ENCODE measurements at regions not wholly inside any gene's neighbourhood (a gene's known extent, or its start where the extent isn't known, plus 50 kb on each side); places are given as distances from the start of the nearest gene placed in this dataset.

DNA sequence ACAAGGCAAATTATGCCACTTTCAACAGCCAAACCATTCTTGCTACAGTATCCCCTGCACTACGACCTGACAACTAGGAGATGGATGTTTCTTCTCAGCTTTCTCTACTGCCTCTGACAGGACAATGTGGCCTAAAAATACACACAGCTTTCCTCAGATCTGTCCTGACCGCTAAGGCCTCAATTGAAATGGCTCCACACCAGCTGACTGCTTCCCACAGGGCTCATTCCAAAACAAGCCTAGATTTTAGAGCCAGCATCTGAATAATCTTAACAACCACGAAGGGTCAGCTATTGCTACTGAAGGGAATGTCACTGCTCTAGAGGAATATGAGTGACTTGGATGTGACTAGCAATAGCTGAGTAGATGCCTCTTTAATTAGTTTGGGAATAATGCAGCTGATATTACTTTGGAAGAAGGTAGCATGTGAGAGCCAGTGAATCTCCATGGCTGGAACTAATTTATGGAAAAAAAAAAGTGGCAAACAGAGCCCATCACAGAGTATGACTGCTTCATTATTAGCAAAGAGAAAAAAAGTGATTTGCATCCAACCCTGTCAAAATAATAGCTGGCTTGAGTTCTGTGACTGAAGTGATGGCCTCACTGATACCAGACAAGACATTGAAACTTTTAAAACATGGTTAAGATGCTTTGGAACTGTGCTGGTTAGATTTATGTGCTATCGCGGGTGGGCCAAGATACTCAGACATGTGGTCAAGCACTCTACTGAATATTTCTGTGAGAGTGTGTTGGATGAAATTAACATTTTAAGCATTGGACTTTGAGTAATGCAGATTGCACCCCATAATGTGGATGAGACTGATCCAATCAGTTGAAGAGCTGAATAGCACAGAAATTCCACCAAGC lies 450.2 kb downstream of the NR2F1-AS1 start:
- Histone ChIP-seq H3K9me3 (ENCODE audit: low read length) (no peaks in the 10 kb centered on the region), H3K4me2 (ENCODE audit: low read length) (no peak overlapping the region), H3F3A (ENCODE audit: insufficient read depth, low read length, poor library complexity, severe bottlenecking) (no peaks in the 10 kb centered on the region), H4K20me1 (ENCODE audit: insufficient read depth) (no peaks in the 10 kb centered on the region), H3K36me3 (ENCODE audit: insufficient read depth, low read length) (no peaks in the 10 kb centered on the region), H2AFZ (ENCODE audit: low read depth, low read length) (no peak overlapping the region), H3K27ac (ENCODE audit: low read length) (no peak overlapping the region), H3K9me2 (ENCODE audit: insufficient read depth, low read length) (no peaks in the 10 kb centered on the region), H3K79me2 (replicated peaks; ENCODE audit: insufficient read depth, low read length) (no peaks in the 10 kb centered on the region), H3K27me3 (ENCODE audit: insufficient read depth, low read depth, low read length) (no peaks in the 10 kb centered on the region), H3K9ac (ENCODE audit: low read length) (no peak overlapping the region), H3K4me3 (ENCODE audit: low read length) (no peak overlapping the region)
- TF ChIP-seq, protein P1, sequence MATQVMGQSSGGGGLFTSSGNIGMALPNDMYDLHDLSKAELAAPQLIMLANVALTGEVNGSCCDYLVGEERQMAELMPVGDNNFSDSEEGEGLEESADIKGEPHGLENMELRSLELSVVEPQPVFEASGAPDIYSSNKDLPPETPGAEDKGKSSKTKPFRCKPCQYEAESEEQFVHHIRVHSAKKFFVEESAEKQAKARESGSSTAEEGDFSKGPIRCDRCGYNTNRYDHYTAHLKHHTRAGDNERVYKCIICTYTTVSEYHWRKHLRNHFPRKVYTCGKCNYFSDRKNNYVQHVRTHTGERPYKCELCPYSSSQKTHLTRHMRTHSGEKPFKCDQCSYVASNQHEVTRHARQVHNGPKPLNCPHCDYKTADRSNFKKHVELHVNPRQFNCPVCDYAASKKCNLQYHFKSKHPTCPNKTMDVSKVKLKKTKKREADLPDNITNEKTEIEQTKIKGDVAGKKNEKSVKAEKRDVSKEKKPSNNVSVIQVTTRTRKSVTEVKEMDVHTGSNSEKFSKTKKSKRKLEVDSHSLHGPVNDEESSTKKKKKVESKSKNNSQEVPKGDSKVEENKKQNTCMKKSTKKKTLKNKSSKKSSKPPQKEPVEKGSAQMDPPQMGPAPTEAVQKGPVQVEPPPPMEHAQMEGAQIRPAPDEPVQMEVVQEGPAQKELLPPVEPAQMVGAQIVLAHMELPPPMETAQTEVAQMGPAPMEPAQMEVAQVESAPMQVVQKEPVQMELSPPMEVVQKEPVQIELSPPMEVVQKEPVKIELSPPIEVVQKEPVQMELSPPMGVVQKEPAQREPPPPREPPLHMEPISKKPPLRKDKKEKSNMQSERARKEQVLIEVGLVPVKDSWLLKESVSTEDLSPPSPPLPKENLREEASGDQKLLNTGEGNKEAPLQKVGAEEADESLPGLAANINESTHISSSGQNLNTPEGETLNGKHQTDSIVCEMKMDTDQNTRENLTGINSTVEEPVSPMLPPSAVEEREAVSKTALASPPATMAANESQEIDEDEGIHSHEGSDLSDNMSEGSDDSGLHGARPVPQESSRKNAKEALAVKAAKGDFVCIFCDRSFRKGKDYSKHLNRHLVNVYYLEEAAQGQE (IDR thresholded peaks at IDR 0.05; ENCODE audit: borderline replicate concordance) = no peak
- no peak for TF ChIP-seq MXI1 (conservative IDR thresholded peaks at IDR 0.05; ENCODE audit: poor library complexity, severe bottlenecking)
- no peak for TF ChIP-seq POLR2AphosphoS5 (IDR thresholded peaks at IDR 0.05)
- TF ChIP-seq, protein P2, sequence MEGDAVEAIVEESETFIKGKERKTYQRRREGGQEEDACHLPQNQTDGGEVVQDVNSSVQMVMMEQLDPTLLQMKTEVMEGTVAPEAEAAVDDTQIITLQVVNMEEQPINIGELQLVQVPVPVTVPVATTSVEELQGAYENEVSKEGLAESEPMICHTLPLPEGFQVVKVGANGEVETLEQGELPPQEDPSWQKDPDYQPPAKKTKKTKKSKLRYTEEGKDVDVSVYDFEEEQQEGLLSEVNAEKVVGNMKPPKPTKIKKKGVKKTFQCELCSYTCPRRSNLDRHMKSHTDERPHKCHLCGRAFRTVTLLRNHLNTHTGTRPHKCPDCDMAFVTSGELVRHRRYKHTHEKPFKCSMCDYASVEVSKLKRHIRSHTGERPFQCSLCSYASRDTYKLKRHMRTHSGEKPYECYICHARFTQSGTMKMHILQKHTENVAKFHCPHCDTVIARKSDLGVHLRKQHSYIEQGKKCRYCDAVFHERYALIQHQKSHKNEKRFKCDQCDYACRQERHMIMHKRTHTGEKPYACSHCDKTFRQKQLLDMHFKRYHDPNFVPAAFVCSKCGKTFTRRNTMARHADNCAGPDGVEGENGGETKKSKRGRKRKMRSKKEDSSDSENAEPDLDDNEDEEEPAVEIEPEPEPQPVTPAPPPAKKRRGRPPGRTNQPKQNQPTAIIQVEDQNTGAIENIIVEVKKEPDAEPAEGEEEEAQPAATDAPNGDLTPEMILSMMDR (IDR thresholded peaks at IDR 0.05; ENCODE audit: poor library complexity, severe bottlenecking) = no peak
- TF ChIP-seq RAD21 (conservative IDR thresholded peaks at IDR 0.05) = no peak
- TF ChIP-seq EP300 (conservative IDR thresholded peaks at IDR 0.05; ENCODE audit: poor library complexity, severe bottlenecking) = no peak
- TF ChIP-seq SMC3 (conservative IDR thresholded peaks at IDR 0.05; ENCODE audit: poor library complexity) = no peak

DNA sequence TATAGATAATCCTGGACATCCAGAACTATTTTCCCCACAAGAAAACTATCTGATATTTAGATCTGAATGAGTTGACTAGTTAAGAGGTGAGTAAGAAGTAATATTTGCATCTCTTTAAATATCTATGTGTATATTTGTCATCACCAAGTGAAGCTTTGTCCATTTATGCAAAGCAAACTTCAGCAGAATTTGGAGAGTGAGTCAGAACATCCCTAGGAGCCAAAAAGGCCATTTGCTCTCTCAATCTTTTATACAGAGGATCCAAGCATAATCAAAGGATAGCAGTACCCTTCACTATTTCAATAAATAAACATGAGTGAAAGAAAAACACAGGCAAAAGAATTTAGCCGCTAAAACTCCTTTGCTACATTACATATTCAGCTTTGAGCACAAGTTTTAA lies 454.4 kb downstream of the NR2F1-AS1 start:
- H3K4me2 ChIP-seq (ENCODE audit: low read length) = no peak overlapping the region
- H3K4me3 ChIP-seq (ENCODE audit: low read length) = no peak overlapping the region
- no peak for TF ChIP-seq POLR2AphosphoS5 (IDR thresholded peaks at IDR 0.05)
- no peak for TF ChIP-seq EP300 (conservative IDR thresholded peaks at IDR 0.05; ENCODE audit: poor library complexity, severe bottlenecking)
- no peak for TF ChIP-seq SMC3 (conservative IDR thresholded peaks at IDR 0.05; ENCODE audit: poor library complexity)
- no peak for TF ChIP-seq TAF1 (IDR thresholded peaks at IDR 0.05; ENCODE audit: low read depth)
- TF ChIP-seq MXI1 (conservative IDR thresholded peaks at IDR 0.05; ENCODE audit: poor library complexity, severe bottlenecking) = no peak
- TF ChIP-seq, protein P1 (IDR thresholded peaks at IDR 0.05; ENCODE audit: borderline replicate concordance) = no peak
- TF ChIP-seq, protein P2 (IDR thresholded peaks at IDR 0.05; ENCODE audit: poor library complexity, severe bottlenecking) = no peak
- TF ChIP-seq EZH2 (IDR thresholded peaks at IDR 0.05; ENCODE audit: borderline replicate concordance, insufficient read depth, low read length, poor library complexity, severe bottlenecking) = no peak
- TF ChIP-seq RAD21 (conservative IDR thresholded peaks at IDR 0.05) = no peak
- H2AFZ ChIP-seq (ENCODE audit: low read depth, low read length) = no peak overlapping the region
- H3K9me3 ChIP-seq (ENCODE audit: low read length) = no peaks in the 10 kb centered on the region
- H3K27ac ChIP-seq (ENCODE audit: low read length) = no peak overlapping the region
- H3K27me3 ChIP-seq (ENCODE audit: insufficient read depth, low read depth, low read length) = no peaks in the 10 kb centered on the region
- no peaks in the 10 kb centered on the region for H4K20me1 ChIP-seq (ENCODE audit: insufficient read depth)
- no peak overlapping the region for H3K9ac ChIP-seq (ENCODE audit: low read length)
- no peaks in the 10 kb centered on the region for H3F3A ChIP-seq (ENCODE audit: insufficient read depth, low read length, poor library complexity, severe bottlenecking)
- no peaks in the 10 kb centered on the region for H3K9me2 ChIP-seq (ENCODE audit: insufficient read depth, low read length)
- no peaks in the 10 kb centered on the region for H3K36me3 ChIP-seq (ENCODE audit: insufficient read depth, low read length)
- no peaks in the 10 kb centered on the region for H3K79me2 ChIP-seq (replicated peaks; ENCODE audit: insufficient read depth, low read length)
